ENCODE measurements at regions not wholly inside any gene's neighbourhood (a gene's known extent, or its start where the extent isn't known, plus 50 kb on each side); places are given as distances from the start of the nearest gene placed in this dataset.

DNA sequence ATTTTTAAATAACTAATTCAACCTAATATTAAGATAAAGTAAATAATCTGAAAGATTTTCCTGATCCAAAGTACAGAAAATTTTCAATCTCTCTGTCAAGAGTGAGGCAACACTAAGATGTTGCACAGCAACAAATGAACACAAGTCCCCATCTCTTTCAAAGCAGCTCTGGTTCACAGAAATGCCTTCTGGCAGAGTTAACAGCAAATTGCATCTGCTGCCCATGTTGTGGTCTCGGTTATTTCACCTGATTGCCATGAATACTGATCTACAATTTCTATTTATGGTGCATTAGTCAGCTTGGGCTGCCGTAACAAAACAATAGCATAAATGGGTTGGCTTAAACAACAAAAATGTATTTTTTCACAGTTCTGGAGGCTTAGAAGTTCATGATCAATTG lies 167.3 kb downstream of the BCHE start (continued):
- TF ChIP-seq, protein P1, sequence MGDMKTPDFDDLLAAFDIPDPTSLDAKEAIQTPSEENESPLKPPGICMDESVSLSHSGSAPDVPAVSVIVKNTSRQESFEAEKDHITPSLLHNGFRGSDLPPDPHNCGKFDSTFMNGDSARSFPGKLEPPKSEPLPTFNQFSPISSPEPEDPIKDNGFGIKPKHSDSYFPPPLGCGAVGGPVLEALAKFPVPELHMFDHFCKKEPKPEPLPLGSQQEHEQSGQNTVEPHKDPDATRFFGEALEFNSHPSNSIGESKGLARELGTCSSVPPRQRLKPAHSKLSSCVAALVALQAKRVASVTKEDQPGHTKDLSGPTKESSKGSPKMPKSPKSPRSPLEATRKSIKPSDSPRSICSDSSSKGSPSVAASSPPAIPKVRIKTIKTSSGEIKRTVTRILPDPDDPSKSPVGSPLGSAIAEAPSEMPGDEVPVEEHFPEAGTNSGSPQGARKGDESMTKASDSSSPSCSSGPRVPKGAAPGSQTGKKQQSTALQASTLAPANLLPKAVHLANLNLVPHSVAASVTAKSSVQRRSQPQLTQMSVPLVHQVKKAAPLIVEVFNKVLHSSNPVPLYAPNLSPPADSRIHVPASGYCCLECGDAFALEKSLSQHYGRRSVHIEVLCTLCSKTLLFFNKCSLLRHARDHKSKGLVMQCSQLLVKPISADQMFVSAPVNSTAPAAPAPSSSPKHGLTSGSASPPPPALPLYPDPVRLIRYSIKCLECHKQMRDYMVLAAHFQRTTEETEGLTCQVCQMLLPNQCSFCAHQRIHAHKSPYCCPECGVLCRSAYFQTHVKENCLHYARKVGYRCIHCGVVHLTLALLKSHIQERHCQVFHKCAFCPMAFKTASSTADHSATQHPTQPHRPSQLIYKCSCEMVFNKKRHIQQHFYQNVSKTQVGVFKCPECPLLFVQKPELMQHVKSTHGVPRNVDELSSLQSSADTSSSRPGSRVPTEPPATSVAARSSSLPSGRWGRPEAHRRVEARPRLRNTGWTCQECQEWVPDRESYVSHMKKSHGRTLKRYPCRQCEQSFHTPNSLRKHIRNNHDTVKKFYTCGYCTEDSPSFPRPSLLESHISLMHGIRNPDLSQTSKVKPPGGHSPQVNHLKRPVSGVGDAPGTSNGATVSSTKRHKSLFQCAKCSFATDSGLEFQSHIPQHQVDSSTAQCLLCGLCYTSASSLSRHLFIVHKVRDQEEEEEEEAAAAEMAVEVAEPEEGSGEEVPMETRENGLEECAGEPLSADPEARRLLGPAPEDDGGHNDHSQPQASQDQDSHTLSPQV (IDR thresholded peaks at IDR 0.05): no peak
- TF ChIP-seq NELFE (IDR thresholded peaks at IDR 0.05; ENCODE audit: insufficient read depth, insufficient read length): no peak

DNA sequence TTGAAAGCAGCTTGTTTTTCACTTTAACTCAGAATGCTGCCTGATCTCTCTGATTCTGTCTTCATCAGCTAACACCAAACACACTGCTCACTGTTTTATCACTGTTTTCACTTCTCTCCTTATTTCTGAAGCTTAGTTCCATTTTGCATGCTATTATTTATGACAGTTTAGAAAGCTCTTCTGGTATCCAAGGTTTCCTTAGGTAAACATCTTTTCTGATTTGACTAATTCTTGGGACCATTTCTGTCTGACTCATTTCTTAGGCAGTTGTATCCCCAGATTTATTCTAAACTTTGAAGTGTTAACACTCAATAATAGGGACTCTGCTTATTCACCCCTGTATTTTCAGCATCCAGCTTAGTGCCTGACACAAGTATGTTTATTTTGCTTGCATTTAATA lies 167.7 kb downstream of the BCHE start:
- no peaks in the 10 kb centered on the region for H3K9me3 ChIP-seq (replicated peaks; ENCODE audit: control insufficient read depth, insufficient read depth, low read depth, low read length)
- no peaks in the 10 kb centered on the region for H3K9me1 ChIP-seq (ENCODE audit: control insufficient read depth, insufficient read depth, low read length)
- intact Hi-C loops (cut with micrococcal nuclease) (no loop called here), in situ Hi-C loops (cut with MboI) (no loop called here)
- no peaks in the 10 kb centered on the region for H3K36me3 ChIP-seq (ENCODE audit: control insufficient read depth, insufficient read depth, low read length)
- CTCF ChIA-PET (ENCODE audit: low intra/inter-chr PET ratio): no interaction called here
- H4K20me1 ChIP-seq (replicated peaks; ENCODE audit: control insufficient read depth, insufficient read depth, low read length): no peaks in the 10 kb centered on the region
- no peak overlapping the region for H3K4me3 ChIP-seq
- no peak overlapping the region for H3K4me2 ChIP-seq (ENCODE audit: insufficient read depth, low read length)
- H3K79me2 ChIP-seq (ENCODE audit: control insufficient read depth, insufficient read depth, low read length): no peaks in the 10 kb centered on the region
- no peak overlapping the region for H3K27ac ChIP-seq (ENCODE audit: extremely low read depth, low read depth, low read length)
- H3K9ac ChIP-seq (ENCODE audit: insufficient read depth in 1 of 2, low read depth in 2 of 2, low read length in 2 of 2): no peak overlapping the region
- FAIRE-seq (no peak), DNase-seq (ENCODE audit: extremely low read depth in 1 of 4, low spot score in 3 of 4) (no peak), ATAC-seq (no peak)
- no peaks in the 10 kb centered on the region for H3K4me1 ChIP-seq (replicated peaks in 1 of 2; ENCODE audit: control insufficient read depth in 2 of 2, insufficient read depth in 2 of 2, low read length in 2 of 2)
- H2AFZ ChIP-seq (ENCODE audit: low read depth, low read length): no peak overlapping the region
- no peaks in the 10 kb centered on the region for H3K27me3 ChIP-seq (ENCODE audit: control insufficient read depth in 2 of 2, insufficient read depth in 2 of 2, low read length in 2 of 2)
- TF ChIP-seq CXXC5 (CRISPR knock-in tag; IDR thresholded peaks at IDR 0.05): no peak
- BruUV-seq (replicated peaks): no TSS peak
- POLR2A ChIA-PET: no interaction called here
